Adipocyte (in vitro differentiated cells): ENCODE measurements at regions not wholly inside any gene's neighbourhood (a gene's known extent, or its start where the extent isn't known, plus 50 kb on each side); places are given as distances from the start of the nearest gene placed in this dataset.
"Not testable (repeated sequence)": the region's sequence is repeated elsewhere in the genome, so short reads cannot be mapped to it uniquely, and the experiment has no call there.

Experiments used
- DNase-seq: peaks from one replicate; pipeline ENCODE4 v3.0.0-alpha.2; 2015; ENCODE audit warnings: low read depth
- H3K27me3 ChIP-seq: replicated peaks from 2 replicates; pipeline ENCODE4 v1.7.0; 2013; ENCODE audit warnings: mild to moderate bottlenecking, low read length, moderate library complexity; ENCODE audit not compliant: control insufficient read depth, insufficient read depth
- H3K36me3 ChIP-seq: 2 replicates; pipeline ENCODE4 v1.7.0; 2013; ENCODE audit warnings: low read length, mild to moderate bottlenecking, moderate library complexity; ENCODE audit not compliant: control insufficient read depth, insufficient read depth, severe bottlenecking
- H3K4me1 ChIP-seq: 2 replicates; pipeline ENCODE4 v1.7.0; 2013; ENCODE audit warnings: mild to moderate bottlenecking, low read length, moderate library complexity; ENCODE audit not compliant: control insufficient read depth, insufficient read depth
- H3K4me3 ChIP-seq: 2 replicates; pipeline ENCODE4 v1.7.0; 2013; ENCODE audit warnings: mild to moderate bottlenecking, low read length, moderate library complexity
- H3K9ac ChIP-seq: 2 replicates; pipeline ENCODE4 v1.7.0; 2013; ENCODE audit warnings: mild to moderate bottlenecking, low read length, moderate library complexity
- H3K9me3 ChIP-seq: 2 replicates; pipeline ENCODE4 v1.7.0; 2013; ENCODE audit warnings: mild to moderate bottlenecking, low read length, moderate library complexity; ENCODE audit not compliant: control insufficient read depth

DNA sequence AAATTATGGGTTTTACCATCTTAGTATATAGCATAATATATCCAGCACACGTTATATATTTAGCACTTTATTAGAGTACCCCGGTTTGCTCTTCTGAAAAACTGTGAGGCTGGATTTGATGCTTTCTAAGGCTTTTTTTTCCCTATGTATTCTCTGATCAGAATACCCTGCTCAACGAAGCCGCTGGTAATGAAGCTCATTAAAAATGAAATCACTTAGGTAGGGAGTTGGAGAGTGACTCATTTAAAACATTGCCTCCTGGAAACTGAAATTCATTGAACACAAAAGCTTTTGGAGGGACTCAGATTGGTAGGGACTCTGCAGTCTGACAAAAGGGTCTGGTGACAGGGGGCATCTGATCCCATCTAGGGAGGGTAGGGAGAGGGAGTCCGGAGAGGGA is 365.4 kb upstream of the MEX3C start:
- Histone ChIP-seq H3K36me3 (no peaks in the 10 kb centered on the region), H3K4me3 (no peak overlapping the region), H3K4me1 (no peaks in the 10 kb centered on the region), H3K9me3 (no peaks in the 10 kb centered on the region), H3K9ac (no peak overlapping the region), H3K27me3 (no peaks in the 10 kb centered on the region)
- DNase-seq: no peak

GRCh38 chr18:51563396-51563795 is 365.9 kb upstream of the MEX3C start:
- Histone ChIP-seq H3K9ac (no peak overlapping the region), H3K27me3 (no peaks in the 10 kb centered on the region), H3K36me3 (no peaks in the 10 kb centered on the region), H3K4me1 (no peaks in the 10 kb centered on the region), H3K4me3 (no peak overlapping the region), H3K9me3 (no peaks in the 10 kb centered on the region)
- DNase-seq: no peak

DNA sequence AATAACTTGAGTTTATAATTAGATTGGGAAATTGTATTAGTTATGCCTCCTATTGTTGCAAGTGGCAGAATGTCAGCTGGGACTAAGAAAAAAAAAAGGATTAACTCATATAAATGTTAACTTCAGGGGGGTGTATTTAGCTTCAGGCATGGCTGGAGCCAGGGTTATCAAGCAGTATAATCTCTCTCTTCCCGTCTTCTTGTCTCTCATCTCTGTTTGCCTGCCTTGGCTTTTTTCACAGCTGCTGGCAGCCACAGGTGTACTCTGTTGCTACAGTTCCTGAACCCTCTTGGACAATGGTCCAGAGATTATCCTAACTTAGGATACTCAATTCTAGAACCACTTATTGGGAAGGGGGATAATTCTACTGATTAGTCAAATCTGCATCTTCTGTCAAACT is 370.7 kb upstream of the MEX3C start:
- no peak overlapping the region for H3K9ac ChIP-seq
- no peak overlapping the region for H3K4me3 ChIP-seq
- no peaks in the 10 kb centered on the region for H3K27me3 ChIP-seq
- no peaks in the 10 kb centered on the region for H3K36me3 ChIP-seq
- H3K4me1 ChIP-seq: no peaks in the 10 kb centered on the region
- no peak for DNase-seq
- no peaks in the 10 kb centered on the region for H3K9me3 ChIP-seq

- H3K27me3 ChIP-seq: no peaks in the 10 kb centered on the region
Observed at GRCh38 chr18:51569153-51569552, 371.7 kb upstream of the MEX3C start.

GRCh38 chr18:51569561-51569960 is 372.1 kb upstream of the MEX3C start:
- Histone ChIP-seq H3K4me1 (no peaks in the 10 kb centered on the region), H3K4me3 (no peak overlapping the region), H3K27me3 (no peaks in the 10 kb centered on the region), H3K9me3 (no peaks in the 10 kb centered on the region), H3K9ac (no peak overlapping the region), H3K36me3 (no peaks in the 10 kb centered on the region)
- no peak for DNase-seq

More at GRCh38 chr18:51569153-51569552, 371.7 kb upstream of the MEX3C start:
- no peaks in the 10 kb centered on the region for H3K36me3 ChIP-seq
- no peak for DNase-seq
- no peaks in the 10 kb centered on the region for H3K4me1 ChIP-seq
- H3K9ac ChIP-seq: no peak overlapping the region
- no peak overlapping the region for H3K4me3 ChIP-seq
- no peaks in the 10 kb centered on the region for H3K9me3 ChIP-seq

DNA sequence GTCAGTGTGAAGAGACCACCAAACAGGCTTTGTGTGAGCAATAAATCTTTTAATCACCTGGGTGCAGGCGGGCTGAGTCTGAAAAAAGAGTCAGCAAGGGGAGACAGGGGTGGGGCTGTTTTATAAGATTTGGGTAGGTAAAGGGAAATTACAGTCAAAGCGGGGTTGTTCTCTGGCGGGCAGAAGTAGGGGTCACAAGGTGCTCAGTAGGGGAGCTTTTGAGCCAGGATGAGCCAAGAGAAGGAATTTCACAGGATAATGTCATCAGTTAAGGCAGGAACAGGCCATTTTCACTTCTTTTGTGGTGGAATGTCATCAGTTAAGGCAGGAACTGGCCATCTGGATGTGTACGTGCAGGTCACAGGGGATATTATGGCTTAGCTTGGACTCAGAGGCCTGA is 372.6 kb upstream of the MEX3C start:
- H3K9ac ChIP-seq, DNase-seq, H3K4me3 ChIP-seq, H3K4me1 ChIP-seq, H3K36me3 ChIP-seq, H3K9me3 ChIP-seq, H3K27me3 ChIP-seq: not testable (repeated sequence)

DNA sequence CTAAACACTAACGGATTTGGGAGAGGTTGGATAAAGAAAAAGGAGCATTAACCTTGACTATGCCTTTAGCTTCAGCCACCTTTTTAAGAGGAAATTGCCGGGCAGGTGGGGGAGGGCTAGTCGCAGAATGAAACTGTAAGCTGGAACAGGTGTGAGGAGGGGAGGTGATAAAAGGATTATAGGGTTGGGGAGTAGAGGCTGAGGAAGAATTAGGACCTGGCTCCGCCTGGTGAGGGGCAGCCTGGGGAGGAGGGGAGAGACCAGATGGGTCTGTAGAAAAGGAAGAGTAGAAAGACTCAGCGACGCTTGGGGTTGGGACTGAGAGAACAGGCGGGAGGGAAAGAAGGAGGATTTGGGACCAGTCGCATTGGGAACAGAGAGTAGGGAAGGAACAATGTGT is 376.4 kb upstream of the MEX3C start:
- H3K27me3 ChIP-seq, H3K4me3 ChIP-seq, H3K36me3 ChIP-seq, DNase-seq, H3K4me1 ChIP-seq, H3K9me3 ChIP-seq, H3K9ac ChIP-seq: not testable (repeated sequence)

- H3K4me3 ChIP-seq: no peak overlapping the region
- peaks cover 3% of the 10 kb centered on the region for H3K9me3 ChIP-seq
Observed at GRCh38 chr18:51575171-51575570, 377.7 kb upstream of the MEX3C start.

DNA sequence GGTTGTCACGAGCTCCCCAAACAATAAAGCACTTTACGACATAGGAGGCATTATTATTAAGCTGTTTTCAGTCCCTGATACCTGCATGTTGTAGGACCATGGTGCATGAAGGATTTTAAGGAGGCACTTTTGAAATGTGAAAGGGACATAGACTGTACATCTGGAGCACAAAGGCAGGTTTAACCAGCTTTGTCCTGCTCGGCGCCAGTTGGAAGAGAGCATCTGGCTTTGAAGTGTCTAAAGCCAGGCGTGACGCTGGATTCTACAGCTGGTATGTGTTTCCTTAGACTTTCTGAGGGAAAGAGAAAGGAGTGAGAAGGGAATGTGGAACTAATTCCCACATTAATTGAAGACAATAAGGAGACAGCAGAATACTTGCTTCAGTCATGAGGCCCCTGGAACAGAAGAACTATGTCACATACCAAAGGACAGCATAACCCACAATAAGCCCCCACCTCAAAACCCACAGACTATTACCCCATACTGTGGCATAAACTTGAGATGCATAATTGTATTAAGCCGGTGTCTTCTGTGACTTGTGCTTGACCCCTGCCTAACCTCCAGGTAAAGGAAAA is 381.0 kb upstream of the MEX3C start:
- Histone ChIP-seq H3K36me3 (no peaks in the 10 kb centered on the region), H3K27me3 (no peaks in the 10 kb centered on the region), H3K4me1 (no peaks in the 10 kb centered on the region), H3K4me3 (no peak overlapping the region), H3K9ac (no peak overlapping the region), H3K9me3 (peaks cover 3% of the 10 kb centered on the region)
- DNase-seq: no peak

More at GRCh38 chr18:51575171-51575570, 377.7 kb upstream of the MEX3C start:
- no peaks in the 10 kb centered on the region for H3K36me3 ChIP-seq
- H3K27me3 ChIP-seq: no peaks in the 10 kb centered on the region
- no peak for DNase-seq
- no peak overlapping the region for H3K9ac ChIP-seq
- H3K4me1 ChIP-seq: no peaks in the 10 kb centered on the region

DNA sequence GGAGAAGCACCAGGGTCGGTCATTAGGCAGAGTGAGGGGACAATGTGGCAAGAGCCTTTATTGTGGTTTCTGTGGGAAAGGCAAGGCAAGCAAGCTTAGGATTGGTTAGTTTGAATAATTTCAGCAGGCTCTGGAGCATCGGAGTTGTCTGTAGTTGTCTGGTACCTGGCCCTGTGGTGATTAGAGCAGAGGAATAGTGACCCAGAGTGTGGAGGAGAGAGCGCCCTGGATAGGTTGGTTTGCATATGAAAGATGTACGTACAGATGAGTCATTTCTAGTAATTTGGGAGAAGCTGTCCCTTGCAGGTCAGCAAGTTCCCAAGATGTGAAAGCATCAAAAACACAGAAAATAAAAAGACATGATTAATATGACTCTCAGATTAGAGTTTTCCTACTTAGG is 383.1 kb upstream of the MEX3C start:
- Histone ChIP-seq H3K36me3 (no peaks in the 10 kb centered on the region), H3K4me3 (no peak overlapping the region)
- no peak for DNase-seq

GRCh38 chr18:51582551-51582950 is 385.1 kb upstream of the MEX3C start:
- no peak for DNase-seq
- no peaks in the 10 kb centered on the region for H3K27me3 ChIP-seq
- no peak overlapping the region for H3K4me3 ChIP-seq
- H3K4me1 ChIP-seq: no peaks in the 10 kb centered on the region
- no peaks in the 10 kb centered on the region for H3K36me3 ChIP-seq
- no peak overlapping the region for H3K9ac ChIP-seq
- H3K9me3 ChIP-seq: no peaks in the 10 kb centered on the region

More for the DNA sequence above, 383.1 kb upstream of the MEX3C start:
- Histone ChIP-seq H3K4me1 (no peaks in the 10 kb centered on the region), H3K9me3 (no peaks in the 10 kb centered on the region), H3K9ac (no peak overlapping the region), H3K27me3 (no peaks in the 10 kb centered on the region)

- Histone ChIP-seq H3K27me3 (no peaks in the 10 kb centered on the region), H3K4me3 (no peak overlapping the region), H3K36me3 (no peaks in the 10 kb centered on the region), H3K9me3 (no peaks in the 10 kb centered on the region), H3K9ac (no peak overlapping the region), H3K4me1 (no peaks in the 10 kb centered on the region)
- no peak for DNase-seq
Observed at GRCh38 chr18:51588616-51589015, 391.1 kb upstream of the MEX3C start.
